ENCODE measurements at regions not wholly inside any gene's neighbourhood (a gene's known extent, or its start where the extent isn't known, plus 50 kb on each side); places are given as distances from the start of the nearest gene placed in this dataset.
A peak's percentile ranks its signal among the peaks of the same experiment; 100 is the strongest.

GRCh38 chr5:77948476-77948875 lies 172.3 kb upstream of the TBCA start:
- no peak for DNase-seq

DNA sequence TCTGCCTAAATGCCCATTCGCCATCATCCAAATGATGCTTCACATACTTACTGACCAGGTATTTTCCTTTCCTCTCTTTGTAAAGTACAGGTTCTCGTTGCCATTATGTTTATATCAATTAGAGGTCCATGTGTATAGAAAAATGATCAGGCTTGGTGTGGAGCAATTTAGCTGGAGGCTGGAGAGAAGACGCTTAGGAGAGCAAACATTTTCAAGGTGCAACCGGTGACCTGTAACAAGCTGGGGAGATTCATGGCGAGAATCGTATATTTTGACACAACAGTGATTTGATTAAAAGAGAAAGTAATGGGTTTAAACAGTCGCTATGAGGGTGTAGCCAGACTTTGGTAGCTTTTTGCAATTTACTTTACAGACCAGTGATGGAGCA lies 170.9 kb upstream of the TBCA start:
- peak in 1 of 2 experiments; percentile 33 for DNase-seq

DNA sequence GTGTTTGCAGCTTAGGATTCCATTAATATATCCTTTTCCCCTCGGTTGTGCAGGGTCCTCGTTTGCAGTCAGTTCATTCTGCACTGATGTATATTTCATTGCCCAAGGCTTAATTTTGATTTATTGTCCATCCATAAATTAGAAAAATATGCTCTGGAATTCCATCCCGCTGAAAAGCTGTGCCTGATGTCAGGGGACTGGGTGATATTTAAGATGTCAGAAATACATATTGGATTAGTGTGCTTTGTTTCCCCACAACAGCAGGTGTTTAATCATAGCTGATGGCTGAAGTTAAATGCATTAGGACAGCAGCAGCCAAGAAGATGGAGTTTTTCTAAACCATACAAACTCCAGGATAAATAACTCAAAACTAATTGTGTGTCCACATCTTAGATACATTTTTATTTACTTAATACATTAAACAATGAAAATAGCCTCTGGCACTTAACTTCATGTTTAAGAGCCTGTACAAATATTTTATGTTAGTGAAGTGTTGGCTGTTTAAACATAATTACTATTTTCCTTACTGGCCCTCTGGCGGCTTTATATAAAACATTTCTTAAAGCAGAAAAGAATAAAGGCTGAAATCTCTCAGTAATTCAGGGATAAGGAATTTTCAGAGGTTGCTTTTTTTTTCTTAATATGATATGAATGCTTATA lies 170.4 kb upstream of the TBCA start:
- no peak for DNase-seq

GRCh38 chr5:77945874-77946273 lies 169.7 kb upstream of the TBCA start:
- DNase-seq: no peak

GRCh38 chr5:77944757-77945340 lies 168.7 kb upstream of the TBCA start:
- no peak for DNase-seq

- DNase-seq: no peak
These were observed 167.7 kb upstream of the TBCA start for GRCh38 chr5:77943851-77944250.

DNA sequence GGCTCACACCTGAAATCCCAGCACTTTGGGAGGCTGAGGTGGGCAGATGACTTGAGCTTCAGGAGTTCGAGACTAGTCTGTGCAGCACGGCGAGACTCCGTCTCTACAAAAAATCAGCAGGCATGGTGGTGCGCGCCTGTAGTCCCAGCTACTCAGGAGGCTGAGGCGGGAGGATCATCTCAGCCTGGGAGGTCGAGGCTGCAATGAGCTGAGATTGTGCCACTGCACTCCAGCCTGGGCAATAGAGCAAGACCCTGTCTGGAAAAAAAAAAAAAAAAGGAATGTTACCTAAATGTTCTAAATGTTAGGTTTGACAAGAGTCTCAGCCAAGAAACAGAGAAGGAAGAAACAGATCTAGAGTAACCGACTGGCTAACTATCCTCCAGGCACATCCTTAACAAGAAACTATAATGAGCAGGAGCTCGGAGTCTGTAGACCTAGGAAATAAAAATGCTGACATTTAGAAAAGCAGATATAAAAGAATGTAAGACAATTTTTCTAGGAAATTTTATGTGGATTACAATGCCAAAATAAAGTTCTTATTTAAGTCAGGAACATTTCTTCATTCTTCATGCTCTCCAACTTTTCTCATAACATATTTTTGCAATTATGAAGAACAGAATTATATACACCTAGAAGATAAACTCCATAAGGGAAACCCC lies 166.6 kb upstream of the TBCA start:
- DNase-seq: no peak

- DNase-seq: no peak
These were observed 161.1 kb upstream of the TBCA start for GRCh38 chr5:77937015-77937908.

DNA sequence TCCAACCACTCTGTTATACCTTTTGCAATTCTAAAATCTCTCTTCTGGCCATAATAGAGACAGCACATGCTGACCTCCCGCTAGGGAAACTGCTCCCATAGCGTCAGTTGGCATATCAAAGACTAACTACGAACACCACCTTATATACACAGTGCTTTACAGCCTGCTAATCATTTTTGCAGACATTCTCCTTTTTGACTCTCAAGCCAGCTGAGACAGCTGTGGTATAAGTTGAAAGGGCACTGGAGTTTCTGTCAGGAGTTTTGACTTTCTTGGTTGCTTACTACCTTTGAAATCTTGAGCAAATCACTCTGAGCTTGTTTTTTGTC lies 160.2 kb upstream of the TBCA start:
- DNase-seq: no peak

- DNase-seq: no peak
These were observed 159.6 kb upstream of the TBCA start for GRCh38 chr5:77935506-77936364.

- DNase-seq: no peak
These were observed 152.7 kb upstream of the TBCA start for GRCh38 chr5:77928776-77929300.

- DNase-seq: no peak
These were observed 150.2 kb upstream of the TBCA start for GRCh38 chr5:77926337-77926736.

DNA sequence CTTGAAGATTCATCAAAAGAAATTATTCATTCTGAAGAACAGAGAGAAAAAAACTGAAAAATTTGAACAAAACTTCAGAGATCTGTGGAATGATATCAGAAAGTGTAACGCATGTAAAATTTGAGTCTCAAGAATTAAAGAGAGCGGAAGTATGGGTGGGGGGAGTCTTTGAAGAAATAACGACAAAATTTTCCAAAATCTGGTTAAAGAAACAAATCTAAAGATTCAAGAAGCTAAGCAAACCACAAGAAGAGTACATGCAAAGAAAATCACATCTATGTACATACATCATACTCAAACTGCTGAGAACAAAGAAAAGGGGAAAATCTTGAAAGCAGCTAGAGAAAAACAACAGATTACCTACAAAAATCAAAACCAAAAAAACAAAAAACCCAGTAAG lies 149.4 kb upstream of the TBCA start:
- no peak for DNase-seq

GRCh38 chr5:77924081-77924480 lies 147.9 kb upstream of the TBCA start:
- DNase-seq: no peak

DNA sequence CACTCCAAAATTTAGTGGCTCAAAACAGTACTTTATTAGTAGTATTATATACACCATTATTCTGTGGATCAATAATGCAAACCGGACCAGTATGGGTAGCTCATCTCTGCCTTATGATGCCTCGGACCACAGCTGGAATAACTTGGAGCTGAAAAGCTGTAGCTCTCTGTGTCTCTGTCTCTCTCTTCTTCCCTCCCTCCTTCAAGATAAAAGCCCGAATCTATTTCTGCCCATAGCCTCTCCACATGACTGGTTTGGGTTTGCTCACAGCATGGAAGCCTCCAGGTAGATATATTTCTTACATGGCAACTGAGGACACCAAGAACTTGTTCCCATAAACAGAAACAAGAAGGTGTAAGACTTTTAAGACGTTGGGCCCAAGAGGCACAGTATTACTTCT lies 147.5 kb upstream of the TBCA start:
- DNase-seq: no peak

DNA sequence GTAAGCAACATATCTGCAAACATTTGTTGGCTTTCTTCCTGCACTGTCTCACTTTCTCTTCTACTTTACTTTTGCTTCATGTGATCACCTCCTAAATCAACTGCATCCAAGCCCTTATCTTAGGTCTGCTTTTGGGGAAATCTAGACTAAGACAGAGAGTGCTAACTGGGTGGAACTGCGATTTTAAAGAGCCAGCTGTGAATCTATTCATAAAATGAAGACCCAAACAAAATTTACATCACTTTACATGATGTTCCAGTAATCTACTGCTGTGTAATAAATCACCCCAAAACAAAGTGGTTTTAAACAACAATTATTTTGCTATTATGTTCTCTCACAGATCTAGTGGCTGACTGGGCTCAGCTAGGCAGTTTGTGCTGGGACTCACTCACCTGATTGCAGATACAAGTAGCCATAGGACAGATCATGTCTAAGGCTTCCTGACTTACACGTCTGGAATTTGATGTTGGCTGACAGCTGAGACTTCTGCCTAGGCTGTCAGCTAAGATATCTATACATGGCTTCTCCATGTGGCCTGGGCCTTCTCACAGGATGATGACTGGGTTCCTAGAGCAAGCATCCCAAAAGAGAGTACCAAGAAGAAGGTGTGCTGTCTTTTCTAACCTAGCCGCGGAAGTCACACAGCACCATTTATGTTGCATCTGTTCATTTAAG lies 145.1 kb upstream of the TBCA start:
- no peak for DNase-seq

DNA sequence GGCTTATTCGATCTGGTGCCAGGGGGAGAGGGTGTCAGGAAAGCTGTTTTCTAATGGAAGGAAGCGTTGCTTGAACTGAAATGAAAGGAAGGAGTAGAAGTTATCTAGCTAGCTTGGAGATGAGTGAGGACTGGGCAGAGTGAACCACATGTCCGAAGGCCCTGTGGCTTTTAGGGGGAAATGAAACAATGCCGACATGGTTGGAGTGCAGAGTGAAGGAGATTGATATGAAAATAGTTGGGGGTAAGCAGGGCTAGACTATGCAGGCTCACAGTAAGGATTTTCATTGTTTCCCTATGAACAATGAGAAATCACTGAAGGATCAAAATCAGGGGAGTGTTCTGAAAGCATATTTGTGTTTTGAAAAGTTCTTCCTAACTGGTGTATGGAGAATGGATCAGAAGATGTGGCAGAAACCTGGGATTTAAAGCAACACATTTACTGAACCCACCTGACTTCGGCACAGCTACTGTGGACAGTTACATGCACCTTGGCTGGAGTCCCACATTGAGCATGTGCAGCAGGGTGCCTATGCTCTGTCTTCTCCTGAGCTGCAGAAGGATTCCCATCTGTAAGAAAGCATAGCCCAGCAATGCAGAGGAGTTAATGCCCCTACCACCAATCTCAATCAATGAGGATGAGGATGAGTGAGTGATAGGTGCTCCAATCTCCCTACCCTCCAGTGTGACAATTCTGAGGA lies 144.4 kb upstream of the TBCA start:
- DNase-seq: no peak

- DNase-seq: no peak
These were observed 139.2 kb upstream of the TBCA start for GRCh38 chr5:77915346-77915745.

GRCh38 chr5:77912721-77913120 lies 136.6 kb upstream of the TBCA start:
- no peak for DNase-seq

DNA sequence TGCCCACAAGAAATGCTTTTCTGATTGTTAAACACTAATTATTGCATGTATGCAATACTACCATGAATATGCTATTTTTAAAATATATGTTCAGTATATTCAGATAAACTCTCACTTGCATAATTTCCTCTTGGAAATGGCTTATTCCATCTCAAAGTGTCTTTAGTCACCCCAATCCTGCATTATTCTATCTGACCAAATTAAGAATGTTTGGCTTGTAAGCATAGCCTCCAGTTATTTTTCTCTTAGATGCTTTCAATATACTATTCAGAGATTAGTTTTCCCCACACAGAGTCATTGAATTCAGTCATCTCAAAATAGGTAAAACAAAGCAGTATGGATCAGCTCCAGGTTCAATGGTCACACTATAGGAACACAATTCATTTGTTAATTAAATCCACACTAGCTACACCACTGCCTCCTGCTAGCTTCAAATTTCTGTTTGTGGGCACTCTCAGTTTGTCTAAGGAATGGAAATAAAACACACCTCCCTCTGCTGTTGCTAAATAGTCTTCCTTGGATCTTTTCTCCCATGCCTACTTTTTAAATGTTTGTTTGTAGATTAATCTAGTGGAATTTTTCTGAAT lies 134.6 kb upstream of the TBCA start:
- no peak for DNase-seq

- no peak for DNase-seq
These were observed 133.1 kb upstream of the TBCA start for GRCh38 chr5:77909237-77909636.

All from NCI-H187 (cell line).